GM18499 (cell line): ENCODE measurements at regions not wholly inside any gene's neighbourhood (a gene's known extent, or its start where the extent isn't known, plus 50 kb on each side); places are given as distances from the start of the nearest gene placed in this dataset.

Experiments
- ATAC-seq: cut with Tn5 transposase; IDR thresholded peaks from one replicate; pipeline ENCODE4 v1.9.1; 2021; ENCODE audit warnings: moderate number of reproducible peaks; ENCODE audit not compliant: insufficient read depth, unreplicated experiment

DNA sequence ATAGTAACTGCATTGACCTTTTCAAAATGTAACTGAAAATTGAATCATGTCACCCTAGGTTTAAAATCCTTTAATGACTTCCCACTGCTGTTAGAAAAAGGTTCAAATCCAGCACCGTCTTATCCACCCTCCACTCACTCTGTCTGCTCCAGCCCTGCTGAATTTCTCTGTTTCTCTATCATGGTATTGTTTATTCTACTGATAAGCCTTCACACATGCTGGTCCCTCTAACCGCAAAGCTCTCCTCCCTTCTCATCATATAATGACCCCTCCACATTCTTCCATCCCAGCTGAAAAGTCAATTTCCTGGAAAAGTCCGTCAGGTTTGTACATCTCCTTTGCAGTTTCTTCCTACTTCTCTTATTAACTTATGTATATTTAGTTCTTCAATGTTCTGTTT lies 389.2 kb upstream of the F9 start:
- no peak for ATAC-seq

DNA sequence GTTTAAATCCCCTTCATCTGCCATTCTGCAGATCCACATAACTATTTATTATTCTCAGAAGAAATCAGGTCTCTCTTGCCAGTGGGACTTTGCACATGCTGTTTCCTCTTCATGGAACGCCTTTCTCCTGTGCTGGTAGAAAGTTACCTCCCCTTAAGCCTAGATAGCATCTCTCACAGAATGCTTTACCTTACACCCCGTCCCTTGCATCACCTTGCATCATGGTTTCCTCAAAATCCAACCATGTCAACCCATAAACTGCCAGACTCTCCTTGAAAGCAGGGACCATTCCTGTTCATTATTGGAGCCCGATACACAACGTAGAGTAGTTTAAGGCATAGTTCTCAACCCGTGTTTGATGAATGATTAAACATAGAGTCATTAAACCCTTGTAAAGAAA lies 396.2 kb upstream of the F9 start:
- no peak for ATAC-seq

DNA sequence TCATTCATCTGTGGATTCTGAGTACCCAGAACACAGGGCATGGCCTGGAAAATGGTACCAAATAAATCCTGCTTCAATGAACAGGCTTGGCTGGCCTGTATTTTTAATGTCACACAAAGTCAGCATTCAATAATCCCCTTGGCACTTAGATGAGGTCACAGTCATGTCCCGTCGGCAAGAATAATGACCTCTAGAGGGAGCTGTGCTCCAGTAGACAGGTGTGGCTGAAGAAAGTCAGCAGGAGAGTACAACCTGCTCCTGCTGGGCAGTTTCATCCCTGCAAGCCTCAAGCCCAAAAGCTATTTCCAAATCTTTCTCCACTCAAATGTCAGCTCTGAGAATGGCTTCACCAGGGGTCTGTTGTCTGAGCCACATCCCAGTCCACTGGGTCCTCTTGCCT lies 404.0 kb upstream of the F9 start:
- peak; percentile 45 for ATAC-seq

DNA sequence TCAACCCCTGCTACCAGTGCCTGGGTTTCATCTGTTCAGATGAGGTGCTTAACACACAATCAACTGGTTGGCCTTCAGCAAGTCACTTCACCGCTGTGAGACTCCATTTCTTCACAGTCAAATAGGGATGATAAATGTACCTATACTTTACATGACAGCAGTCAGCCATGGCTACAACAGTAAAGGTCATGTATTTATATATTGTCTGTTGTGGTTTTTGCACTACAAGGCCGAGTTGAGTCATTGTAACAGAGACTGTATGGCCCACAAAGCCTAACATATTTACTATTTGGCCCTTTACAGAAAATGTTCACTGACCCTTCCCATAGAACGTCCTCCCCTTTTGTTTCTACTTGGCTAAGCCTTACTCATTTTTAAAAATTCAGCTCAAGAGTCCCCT lies 404.6 kb upstream of the F9 start:
- ATAC-seq, result no peak

DNA sequence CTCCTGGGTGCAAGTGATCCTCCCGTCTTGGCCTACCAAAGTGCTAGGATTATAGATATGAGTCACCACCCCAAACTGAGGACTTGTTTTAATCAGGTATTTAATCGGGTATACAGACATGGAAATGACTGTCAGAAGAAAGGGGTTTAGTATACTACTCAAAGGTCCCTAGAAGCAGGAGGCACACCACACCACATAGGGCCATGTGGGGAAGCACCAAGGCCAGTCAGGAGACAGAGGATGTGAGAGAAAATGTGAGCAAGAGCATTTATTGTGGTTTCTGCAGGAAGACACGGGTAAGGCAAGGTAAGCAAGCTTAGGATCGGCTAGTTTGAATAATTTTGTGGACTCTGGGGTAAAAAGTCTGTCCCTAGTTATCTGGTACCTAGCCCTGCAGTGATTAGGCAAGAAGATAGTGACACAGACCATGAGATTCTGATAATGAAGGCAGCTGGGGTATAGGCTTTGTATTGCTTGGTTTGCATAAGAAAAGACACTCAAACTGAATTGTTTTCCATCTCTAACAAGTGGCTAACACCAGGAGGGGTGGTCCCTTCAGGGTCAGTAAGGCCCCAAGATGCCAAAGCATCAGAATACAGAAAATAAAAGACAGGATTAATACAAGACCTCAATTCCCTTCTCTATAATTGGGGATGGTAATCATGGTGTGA lies 408.8 kb upstream of the F9 start:
- peak; percentile 51 for ATAC-seq

DNA sequence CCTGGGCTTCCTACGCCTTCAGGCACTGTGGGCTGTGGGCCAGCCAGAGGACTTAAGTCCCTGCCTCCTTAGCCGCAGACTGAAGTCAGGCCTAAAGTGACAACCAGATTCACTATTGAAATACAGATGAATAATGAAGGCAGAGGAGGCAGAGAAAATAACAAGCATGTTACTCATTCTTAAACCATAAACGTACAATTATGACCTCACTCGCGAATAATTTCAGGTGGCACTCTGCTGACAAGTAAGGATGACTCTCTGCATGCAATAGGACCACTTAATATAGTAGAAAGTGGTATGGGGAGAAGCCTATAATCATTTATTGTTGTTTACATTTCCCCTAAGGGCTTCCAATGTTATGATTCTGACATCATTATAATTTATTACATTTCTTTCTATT lies 409.2 kb upstream of the FGF13 start:
- no peak for ATAC-seq

DNA sequence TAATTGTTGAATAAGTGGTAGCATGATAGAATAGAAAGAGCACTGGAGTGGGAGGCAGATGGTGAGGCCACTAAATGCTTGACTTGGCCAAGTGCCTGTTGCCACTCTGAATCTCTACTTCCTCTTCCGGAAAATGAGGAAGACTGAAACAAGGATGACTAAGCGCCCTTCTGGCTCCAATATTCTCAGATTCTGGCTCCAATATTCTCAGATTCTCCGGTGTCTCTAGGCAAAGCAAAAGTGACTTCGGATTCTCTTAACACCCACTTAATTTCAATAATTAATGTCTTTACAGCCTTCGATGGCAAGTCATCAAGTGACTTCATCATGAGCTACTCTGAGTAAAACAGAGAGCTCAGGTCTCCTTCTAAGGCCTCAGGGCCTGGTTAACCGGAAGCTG lies 402.2 kb upstream of the FGF13 start:
- no peak for ATAC-seq

DNA sequence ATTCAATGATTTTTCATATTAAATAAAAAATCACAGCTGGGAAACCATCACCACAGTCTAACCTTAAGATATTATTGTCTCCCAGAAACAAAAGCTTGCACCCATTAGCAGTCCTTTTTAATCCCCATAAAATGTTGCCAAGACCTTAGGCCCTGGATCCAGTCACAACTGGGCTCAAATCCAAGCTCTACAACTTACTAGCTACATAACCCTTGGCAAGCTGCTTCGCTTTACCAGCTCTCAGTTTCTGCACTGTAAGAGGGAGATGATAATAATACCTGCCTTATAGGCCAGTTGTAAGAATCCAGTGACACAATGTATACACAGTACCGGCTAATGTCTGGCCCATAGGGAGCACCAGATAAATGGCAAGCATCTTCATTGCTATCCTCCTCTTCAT lies 400.9 kb upstream of the FGF13 start:
- no peak for ATAC-seq

DNA sequence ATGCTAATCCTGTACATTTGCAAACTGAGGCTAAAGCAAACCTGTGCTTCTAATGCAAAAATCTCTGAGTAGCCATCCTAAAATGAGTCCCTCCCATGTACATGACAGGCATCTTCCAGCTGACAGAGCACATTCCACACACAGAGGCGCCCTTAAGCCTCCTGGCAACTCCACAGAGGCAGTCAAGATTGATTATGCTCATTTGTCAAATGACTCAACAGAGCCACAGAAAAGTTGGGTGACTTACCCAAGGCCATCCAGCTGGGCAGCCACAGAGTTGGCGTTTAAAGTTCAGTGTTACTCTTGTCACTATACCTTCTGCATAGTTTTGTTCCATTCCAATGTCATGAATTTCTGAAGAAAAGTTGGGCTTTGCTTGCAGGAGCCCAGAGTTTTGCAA lies 394.6 kb upstream of the FGF13 start:
- no peak for ATAC-seq

DNA sequence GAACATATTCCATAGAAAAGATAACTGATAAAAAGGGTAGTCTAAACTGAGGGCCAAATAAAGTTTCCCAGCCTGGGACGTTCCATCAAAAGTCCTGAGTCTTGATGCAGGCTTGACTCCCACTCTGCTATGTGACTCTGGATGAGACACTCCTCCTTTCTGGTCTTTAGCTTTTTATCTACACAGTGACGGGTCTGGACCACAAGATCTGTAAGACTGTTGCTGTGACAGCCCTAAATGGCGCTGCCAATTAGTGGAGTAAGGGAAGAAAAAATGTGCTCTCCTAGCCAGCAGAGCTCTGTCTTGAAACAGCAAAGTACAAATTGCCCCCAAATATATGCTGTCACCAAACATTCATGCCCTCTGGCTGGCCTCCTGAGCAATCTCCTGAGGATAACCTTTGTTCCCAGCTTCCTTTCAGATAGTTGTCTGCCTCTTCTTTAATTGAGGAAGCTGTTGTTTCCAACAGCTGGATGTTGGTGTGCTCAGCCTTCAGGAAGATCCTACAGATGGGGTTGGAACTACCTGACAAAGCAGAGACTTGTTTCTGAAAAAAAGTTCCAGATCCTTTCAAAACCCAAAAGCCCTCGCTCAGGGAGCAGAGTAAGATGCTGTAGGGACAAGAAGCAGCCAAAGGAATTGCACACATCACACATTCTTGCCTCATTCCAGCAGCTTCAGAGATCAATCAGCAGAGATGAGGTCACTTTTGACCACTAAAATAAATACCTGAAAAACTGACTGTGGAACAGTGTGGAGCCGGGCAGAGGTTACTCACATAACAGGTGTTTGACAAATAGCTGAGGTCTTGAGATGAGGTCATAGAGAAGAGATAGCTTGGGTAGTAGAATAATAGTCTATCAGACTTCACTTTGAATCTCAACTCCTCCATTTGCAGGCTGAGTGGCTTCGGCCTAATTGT lies 383.4 kb upstream of the FGF13 start:
- no peak for ATAC-seq

DNA sequence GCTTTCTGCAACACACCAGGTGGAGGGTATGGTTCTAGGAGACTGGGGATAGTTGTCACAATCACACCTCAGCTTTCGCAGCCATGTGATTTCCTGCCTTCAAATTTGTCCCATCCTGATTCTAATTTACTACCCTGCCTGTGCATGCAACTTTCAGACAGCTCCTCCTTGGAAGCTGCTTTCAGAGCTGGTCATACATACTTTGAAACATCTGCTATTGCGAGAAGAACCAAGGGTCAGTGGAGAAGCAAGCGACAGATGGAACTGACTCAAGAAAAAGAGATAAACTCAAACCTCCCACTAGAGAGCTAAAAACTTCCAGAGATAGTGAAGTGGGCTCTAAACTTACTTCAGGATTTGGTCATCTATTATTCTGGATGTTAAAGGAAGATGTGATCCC lies 381.7 kb upstream of the FGF13 start:
- no peak for ATAC-seq

DNA sequence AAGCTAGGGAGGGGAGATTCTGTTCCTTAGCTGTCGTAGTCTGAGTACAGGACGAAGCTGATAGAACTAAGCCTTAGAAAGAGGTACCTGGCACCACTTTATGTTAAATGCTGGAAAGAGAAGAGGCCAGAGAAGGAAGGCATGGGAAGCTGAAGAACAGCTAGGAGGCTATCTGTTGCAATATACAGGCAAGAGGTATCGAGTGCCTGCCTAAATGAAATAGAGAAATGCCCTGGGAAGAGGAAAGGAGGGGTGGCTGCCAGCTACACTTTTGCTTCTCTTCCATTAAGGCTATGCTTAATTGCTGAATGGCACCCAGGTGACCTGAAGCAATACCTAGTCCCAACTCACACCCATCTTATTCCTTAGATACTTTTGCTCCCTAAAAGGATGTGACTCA lies 380.4 kb upstream of the FGF13 start:
- no peak for ATAC-seq

DNA sequence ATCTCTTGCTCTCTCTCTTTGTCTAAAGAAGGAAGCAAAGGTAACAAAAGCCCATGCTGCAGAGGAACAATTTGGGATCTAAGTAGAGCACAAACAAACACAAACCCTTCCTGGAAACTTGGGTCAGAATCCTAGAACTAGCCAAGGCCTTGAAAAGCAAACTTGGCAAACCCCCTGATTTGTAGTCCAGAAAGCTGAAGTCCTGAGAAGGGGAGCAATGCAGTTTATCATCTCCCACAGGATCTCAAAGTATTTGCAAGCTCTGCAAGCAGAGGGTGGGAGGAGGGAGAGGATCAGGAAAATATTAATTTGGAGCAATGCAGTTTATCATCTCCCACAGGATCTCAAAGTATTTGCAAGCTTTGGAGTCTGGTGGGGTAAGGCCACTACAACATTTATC lies 379.5 kb upstream of the FGF13 start:
- no peak for ATAC-seq

DNA sequence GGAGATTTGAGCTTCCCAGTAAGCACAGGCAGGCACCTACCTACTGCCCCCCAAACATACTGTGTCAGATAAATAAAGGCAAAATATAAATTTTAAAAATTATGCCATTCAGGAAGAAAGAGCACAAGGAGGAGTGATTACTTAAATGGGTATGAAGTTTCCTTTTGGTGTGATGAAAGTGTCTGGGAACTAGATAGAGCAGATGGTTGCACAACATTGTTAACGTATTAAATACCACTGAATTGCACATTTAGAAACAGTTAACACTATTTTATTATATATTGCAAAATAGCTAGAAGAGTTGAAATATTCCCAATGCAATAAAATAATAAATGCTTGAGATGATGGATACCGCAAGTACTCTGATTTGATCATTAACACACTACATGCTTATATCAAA lies 374.7 kb upstream of the FGF13 start:
- no peak for ATAC-seq

DNA sequence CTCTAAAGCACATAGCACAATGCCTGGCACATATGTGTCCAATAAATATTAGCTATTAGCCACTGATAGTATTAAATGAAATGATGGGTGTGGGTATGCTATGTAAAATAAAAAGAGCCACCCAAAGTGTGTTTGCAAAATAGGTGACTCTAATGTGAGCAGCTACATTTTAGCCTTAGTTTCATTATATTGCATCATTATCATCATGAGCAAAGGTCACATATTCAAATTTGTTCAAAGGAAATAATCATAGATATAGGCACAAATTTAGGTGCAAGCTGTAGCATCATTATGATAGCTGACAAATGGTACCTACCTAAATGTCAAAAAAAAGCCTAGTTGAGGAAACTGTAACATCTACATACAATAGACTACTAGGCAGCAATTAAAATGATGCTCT lies 373.9 kb upstream of the FGF13 start:
- no peak for ATAC-seq

DNA sequence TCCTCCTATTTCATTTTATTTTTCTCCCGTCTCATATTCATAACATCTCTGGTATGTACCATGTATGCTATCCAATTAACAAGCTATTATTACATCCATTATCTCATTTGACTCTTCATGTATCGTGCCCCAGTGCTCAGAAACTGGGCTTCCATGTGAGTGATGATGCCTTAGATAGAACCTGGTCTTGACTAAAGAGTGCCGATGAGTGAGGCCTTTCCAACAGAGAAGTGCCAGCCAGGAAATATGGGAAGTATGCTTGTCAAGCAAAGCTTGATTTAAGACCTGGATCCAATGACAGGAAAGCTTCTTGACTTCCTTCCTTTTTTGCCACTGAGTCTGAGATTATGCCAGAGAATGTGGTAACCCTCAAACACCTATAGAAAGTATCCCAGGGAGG lies 371.7 kb upstream of the FGF13 start:
- ATAC-seq, result no peak

DNA sequence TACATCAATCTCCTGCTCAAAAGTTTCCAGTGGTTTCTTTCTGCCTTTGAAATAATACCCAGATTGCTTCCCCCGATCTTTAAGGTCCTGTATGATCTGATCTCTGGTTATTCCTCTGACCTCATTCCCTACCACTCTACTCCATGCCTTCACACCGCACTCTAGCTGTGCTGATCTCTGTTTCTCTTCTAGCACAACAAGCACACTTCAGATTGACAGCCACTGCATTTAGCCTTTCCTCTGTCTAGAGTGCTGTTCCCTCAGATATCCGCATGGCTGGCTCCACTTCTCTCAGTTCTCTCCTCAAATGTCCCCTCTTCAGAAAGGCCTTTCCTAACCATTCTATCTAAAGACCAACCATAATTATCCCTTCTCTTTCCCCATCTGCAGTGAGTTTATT lies 370.4 kb upstream of the FGF13 start:
- no peak for ATAC-seq

DNA sequence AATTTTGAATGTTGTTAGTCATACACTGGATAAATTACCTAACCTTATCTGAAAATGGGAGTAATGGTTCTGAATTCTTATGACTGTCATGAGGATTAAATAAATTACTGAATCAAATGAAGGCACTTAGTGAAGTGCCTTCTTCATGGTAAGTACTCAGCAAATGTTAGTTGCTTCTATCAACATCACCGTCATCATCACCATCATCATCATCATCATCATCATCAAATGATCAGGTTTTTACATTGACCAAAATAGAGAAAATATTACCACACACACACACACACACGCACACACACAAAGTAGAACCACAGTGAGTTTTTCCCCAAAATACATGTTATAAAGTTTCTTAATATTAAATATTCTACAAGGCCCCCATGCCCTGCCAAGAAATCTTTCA lies 368.3 kb upstream of the FGF13 start:
- ATAC-seq, result no peak

DNA sequence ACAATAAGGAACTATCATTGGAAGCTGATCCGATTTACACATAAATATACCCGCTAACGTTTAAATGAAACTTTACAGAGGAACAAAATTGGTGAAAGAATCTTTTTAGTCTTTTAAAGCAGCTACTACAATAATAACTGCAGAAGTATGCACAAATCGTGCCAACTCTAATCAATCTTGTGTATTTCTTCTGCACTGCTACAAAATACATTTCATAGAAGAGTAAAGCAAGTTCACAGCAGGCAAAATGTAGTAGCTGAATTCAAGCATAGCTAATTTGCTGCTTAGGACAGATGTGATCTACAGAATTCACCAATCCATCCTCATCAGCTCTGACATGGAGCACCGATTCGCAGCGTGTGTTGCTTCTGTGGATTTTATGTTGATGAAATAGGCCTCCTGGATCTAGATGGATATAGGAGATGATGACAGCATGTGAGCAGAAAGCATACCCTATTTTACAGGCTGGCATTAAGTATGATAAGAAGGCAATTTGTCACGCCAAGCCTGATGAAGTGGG lies 367.3 kb upstream of the FGF13 start:
- ATAC-seq, result no peak

DNA sequence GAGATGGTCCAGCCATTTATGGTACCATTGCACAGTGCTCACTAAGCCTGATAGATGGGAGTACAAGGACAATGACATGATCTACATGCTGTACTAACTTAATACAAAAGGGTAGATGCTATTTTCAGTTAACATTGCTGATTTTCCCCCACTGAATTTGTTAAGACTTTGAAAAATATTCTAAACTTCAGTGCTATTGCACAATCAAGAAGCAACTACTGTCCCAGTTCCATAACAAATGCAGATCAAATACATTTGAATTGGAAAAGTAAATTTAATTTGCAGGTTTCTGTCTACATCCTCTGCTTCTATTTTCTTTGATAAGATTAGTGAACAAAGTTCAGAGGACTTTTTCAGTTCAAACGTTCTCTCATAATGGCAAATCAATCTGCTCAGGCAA lies 366.8 kb upstream of the FGF13 start:
- ATAC-seq, result no peak

DNA sequence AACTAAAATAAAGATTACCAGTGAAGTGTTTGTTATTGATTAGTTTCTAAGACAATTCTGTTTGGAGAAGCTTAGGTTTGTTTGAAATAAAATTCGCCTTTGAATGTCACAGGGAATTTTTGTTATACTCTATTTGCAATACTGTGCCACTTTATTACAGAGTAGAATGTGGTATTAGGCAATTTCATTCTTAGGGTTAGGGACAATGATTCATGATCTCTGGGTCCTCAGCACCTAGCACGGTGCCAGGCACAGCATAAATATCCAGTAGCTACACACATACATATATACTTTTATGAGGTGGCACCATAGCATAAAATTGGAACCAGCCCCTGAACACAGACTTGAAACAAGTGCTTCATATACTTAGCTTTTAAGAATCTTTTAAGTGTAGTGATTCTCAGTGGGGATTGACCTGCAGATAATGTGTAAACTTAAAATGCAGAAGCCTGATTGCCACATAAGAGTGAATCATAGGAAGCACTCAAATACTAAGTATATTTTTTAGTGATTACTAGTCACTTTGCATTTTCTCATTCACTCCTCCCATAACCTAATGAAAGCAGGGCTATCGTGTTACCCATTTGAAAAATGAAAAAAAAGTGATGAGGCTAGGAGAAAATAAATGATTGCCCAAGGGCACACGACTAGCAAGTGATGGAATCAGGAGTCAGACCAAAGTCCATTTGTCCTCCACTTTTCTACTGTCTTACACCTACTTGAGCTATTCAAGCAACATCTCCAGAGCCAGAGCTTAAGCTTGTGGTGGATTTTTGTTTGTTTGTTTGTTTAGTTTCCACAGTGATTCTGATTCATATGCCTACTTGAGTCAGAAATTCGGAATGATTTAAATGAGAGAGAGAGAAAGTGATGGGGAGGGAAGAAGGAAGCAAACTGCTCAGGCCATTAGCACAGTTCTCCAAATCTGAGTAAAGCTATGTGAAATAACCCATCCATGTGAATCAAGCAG lies 366.0 kb upstream of the FGF13 start:
- ATAC-seq, result no peak
